ENCODE measurements at regions not wholly inside any gene's neighbourhood (a gene's known extent, or its start where the extent isn't known, plus 50 kb on each side); places are given as distances from the start of the nearest gene placed in this dataset.
"Not testable (repeated sequence)": the region's sequence is repeated elsewhere in the genome, so short reads cannot be mapped to it uniquely, and the experiment has no call there.

DNA sequence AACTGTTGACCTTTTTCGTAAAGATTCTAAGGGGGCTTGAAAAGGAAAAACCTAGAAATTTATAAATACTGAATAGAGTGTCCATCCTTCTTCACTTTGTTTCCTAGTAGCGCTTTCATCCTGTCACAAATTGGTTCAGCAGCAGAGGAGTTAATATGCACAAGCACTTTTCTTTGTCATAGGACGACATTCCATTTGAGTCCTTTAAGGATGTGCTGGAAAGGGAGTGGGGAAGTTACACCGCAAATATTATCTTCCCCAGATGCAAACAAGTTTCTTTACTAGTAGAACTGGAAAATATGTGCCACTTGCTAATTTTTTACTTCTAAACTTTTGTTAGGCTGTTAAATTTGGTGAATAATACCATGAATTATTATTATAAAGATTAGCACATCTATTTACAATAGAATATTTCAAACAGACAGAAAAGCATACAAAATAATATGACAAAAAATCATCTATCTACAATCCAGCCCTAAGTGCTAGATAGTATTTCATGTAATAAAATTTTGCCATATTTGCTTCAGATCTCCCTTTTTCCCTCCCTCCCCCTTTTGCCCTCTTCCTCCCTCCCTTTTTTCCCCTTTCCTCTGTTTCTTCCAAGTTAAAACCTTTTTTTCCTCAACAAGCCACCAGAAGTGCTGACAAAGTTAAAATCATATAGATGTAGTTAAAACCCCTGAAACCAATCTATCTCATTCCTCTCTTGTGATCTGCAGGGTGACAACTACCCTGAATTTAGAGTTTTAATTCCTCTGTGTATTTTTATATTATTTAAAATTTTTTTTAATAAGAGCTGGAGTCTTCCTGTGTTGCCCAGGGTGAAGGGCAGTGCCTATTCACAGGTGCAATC is 50.5 kb upstream of the MAP4K3 start:
- no peak for DNase-seq (ENCODE audit: low read depth in 2 of 3, low spot score in 2 of 3)

GRCh38 chr2:39488450-39488849 is 51.4 kb upstream of the MAP4K3 start:
- no peak for DNase-seq (ENCODE audit: low read depth in 2 of 3, low spot score in 2 of 3)

- no peak for DNase-seq (ENCODE audit: low read depth in 2 of 3, low spot score in 2 of 3)
Observed at GRCh38 chr2:39490586-39490985, 53.5 kb upstream of the MAP4K3 start.

GRCh38 chr2:39491653-39492052 is 54.6 kb upstream of the MAP4K3 start:
- no peak for DNase-seq (ENCODE audit: low read depth in 2 of 3, low spot score in 2 of 3)

DNA sequence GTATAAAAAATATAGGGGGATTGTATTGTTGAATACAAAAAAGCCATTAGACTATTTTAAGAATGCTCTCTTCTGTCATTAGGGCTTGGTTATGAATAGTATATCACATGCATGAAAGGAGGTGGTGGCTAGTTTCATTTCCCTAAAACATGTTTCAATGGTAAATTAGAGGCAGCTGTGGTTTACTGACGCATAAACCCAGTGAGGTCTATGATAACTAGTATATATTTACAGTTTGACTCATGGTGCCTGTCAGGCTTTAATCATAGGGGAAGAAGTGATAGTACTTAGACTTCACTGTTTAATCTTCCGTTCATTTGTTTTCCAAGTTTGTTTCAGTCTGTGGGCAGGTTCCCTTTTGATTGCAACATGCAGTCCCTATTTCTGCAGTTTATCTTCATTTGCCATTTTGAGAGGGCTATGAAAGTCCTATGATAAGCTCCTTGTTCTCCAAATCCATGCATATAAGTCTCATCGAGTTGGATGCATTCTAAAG is 55.1 kb upstream of the MAP4K3 start:
- DNase-seq (ENCODE audit: low read depth in 2 of 3, low spot score in 2 of 3): peak in 2 of 3 donors; percentile 34 to 36

GRCh38 chr2:39492716-39493115 is 55.6 kb upstream of the MAP4K3 start:
- DNase-seq (ENCODE audit: low read depth in 2 of 3, low spot score in 2 of 3): no peak

DNA sequence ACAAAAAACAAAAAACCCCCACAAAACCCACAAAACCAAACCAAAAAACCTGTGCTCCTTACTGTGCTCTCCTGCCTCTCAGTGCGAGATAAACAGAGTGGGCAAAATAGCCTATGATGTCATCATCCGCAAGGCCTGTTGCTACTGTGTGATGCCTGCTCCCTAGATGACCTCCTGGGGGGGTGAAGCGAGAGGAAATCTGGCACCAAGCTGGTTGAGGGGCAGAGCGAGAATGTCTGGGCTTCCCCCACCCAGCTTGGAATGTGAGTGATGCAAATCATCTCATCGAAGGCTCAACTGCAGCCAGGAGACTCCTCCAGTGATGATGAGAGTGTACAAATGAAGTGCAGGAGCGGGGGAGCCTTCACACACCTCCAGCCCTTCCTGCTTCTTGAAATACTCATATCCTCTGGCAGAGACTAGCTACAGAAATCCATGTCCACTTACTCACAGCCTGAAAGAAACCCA is 57.7 kb upstream of the MAP4K3 start:
- DNase-seq (ENCODE audit: low read depth in 2 of 3, low spot score in 2 of 3): no peak

- no peak for DNase-seq (ENCODE audit: low read depth in 2 of 3, low spot score in 2 of 3)
Observed at GRCh38 chr2:39497082-39497801, 60.2 kb upstream of the MAP4K3 start.

- DNase-seq (ENCODE audit: low read depth in 2 of 3, low spot score in 2 of 3): not testable (repeated sequence)
Observed at GRCh38 chr2:39498176-39498575, 61.1 kb upstream of the MAP4K3 start.

GRCh38 chr2:39498786-39499185 is 61.7 kb upstream of the MAP4K3 start:
- DNase-seq (ENCODE audit: low read depth in 2 of 3, low spot score in 2 of 3): no peak

- DNase-seq (ENCODE audit: low read depth in 2 of 3, low spot score in 2 of 3): no peak
Observed at GRCh38 chr2:39499336-39499735, 62.3 kb upstream of the MAP4K3 start.

DNA sequence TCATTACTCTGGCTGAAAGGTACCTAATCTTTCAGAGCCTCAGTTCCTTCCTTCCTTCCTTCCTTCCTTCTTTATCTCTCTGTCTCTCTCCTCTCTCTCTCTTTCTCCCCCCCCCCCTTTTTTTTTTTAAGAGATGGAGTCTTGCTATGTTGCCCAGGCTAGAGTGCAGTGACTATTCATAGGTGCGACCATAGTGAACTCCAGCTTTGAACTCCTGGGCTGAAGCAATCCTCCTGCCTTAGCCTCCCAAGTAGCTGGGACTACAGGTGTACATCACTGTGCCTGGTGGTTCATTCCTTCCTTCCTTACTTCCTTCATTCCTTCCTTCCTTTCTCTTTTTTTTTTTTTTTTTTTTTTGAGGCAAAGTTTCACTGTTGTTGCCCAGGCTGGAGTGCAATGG is 64.3 kb upstream of the MAP4K3 start:
- DNase-seq (ENCODE audit: low read depth in 2 of 3, low spot score in 2 of 3): no peak

DNA sequence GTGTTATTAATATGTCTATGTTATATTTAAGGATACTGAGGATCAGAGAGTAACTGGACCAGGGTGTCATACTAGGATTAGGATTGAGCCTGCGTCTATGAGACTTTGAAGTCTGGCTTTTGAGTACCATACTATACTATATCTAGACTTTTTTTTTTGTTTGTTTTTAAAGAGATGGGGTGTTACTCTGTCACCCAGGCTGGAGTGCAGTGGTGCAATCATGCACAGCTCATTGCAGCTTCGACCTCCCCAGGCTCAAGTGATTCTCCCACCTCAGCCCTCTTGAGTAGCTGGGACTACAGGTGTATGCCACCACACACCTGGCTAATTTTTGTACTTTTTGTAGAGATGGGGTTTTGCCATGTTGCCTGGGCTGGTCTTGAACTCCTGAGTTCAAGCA is 66.2 kb upstream of the MAP4K3 start:
- DNase-seq (ENCODE audit: low read depth in 2 of 3, low spot score in 2 of 3): no peak

DNA sequence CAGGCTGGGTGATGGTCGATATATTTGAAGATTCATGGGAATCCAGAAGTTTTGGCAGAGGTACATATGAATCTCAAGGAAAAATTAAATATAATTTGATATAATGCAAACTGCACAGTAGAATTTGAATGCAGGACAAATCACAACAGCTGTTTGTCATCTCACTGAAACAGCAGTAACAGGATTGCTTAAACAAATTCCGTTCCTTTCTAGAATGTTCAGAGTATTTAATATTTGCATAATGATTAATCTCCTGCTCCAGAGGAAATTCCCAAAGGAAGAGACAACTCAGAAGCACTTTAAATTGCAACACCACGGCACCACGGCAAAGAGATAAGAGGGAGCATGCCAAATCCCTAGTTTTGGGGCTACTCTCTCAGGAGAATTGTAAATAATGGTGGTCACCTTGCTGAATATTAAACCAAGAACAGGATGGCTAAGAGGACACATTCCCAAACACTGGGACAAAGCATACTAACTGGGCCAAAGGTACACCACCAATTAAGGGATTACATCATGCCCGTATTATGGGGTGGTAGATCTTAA is 67.8 kb upstream of the MAP4K3 start:
- DNase-seq (ENCODE audit: low read depth in 2 of 3, low spot score in 2 of 3): no peak

DNA sequence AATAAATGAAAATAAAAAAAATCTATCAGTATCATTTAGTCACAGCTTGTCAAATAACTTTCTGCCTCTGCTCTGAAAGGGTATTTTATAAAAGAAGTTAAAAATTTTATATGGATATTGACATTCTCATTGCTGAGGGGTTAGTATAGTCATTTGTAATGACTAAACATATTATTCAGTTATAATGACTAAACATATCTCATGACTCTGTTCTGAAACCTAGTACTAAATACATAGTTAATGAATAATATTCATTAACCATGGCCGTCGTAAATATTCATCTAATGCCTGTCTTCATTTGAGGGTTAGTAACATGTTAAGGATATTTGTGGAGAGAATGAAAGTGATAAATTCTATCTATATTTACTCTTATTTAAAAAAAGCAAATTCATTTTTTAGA is 69.1 kb upstream of the MAP4K3 start:
- DNase-seq (ENCODE audit: low read depth in 2 of 3, low spot score in 2 of 3): no peak

GRCh38 chr2:39508198-39508597 is 71.1 kb upstream of the MAP4K3 start:
- DNase-seq (ENCODE audit: low read depth in 2 of 3, low spot score in 2 of 3): no peak

- no peak for DNase-seq (ENCODE audit: low read depth in 2 of 3, low spot score in 2 of 3)
Observed at GRCh38 chr2:39510140-39510539, 73.1 kb upstream of the MAP4K3 start.

DNA sequence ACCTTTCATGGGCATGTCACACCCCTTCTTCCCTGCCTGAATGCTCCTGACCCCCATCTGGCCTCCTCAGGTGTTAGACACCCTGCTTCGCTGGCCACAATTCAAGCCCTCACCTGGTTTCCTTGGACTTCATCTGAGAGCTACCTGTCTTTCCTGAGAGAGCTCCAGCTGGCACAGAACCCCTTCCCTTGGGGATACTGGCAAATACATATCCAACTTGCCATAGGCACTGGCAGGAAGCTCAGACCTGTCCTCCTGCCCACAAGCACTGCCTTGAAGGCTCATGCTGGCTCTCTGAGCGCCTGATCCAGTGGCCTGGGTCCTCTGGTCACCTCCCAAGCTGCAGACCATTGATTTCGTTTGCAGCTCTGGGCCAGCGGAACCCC is 74.1 kb upstream of the MAP4K3 start:
- no peak for DNase-seq (ENCODE audit: low read depth in 2 of 3, low spot score in 2 of 3)

DNA sequence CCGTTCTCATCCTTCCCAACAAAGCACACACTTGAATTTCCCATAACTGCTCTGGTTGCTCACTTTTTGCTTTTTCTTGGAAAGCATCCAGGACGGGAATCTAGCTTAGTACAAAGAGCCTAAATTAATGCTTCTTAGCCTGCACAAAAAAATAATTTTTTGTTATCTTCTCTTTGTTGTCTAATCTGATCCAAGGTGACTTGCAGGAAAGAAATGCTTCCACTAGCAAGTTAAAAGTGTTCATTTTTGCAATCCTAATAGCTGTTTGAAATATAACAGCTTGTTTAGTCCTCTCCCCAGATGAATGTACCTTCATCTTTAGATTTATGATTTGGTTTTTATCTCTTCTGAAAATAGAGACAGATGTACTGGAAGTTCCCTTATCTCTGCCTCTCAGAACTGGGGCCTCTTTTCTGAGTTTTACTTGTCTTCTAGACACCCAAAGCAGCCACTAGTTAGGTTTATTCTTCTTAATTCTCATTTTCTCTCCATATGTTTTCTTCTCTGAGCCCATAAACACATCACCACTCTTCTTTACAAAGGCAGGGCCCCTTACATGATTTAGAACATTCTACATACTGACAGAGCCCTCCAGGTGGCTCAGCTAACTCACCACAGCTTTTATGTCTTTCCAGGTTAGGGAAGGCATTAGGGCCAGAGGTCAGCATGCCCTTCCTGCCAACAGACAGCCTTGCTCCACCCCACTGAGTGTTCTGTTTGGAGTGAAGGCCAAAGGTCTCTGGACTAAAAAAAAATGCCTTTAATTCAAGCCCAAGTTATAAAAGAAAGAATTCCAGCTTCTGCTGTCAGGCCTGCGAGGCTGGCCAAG is 74.7 kb upstream of the MAP4K3 start:
- peak in 2 of 3 donors; percentile 30 to 79 for DNase-seq (ENCODE audit: low read depth in 2 of 3, low spot score in 2 of 3)

GRCh38 chr2:39512434-39512935 is 75.4 kb upstream of the MAP4K3 start:
- no peak for DNase-seq (ENCODE audit: low read depth in 2 of 3, low spot score in 2 of 3)
